ENCODE measurements at regions not wholly inside any gene's neighbourhood (a gene's known extent, or its start where the extent isn't known, plus 50 kb on each side); places are given as distances from the start of the nearest gene placed in this dataset.

- Histone ChIP-seq H3K36me3 (no peaks in the 10 kb centered on the region), H3K27ac (no peak overlapping the region), H3K4me1 (ENCODE audit: low read depth) (no peaks in the 10 kb centered on the region), H3K9me3 (ENCODE audit: low read depth) (no peaks in the 10 kb centered on the region), H3K27me3 (no peaks in the 10 kb centered on the region), H3K4me3 (no peak overlapping the region)
- DNase-seq (ENCODE audit: low read depth in 1 of 2, low spot score in 1 of 2), result no peak
- TF ChIP-seq, protein P1, sequence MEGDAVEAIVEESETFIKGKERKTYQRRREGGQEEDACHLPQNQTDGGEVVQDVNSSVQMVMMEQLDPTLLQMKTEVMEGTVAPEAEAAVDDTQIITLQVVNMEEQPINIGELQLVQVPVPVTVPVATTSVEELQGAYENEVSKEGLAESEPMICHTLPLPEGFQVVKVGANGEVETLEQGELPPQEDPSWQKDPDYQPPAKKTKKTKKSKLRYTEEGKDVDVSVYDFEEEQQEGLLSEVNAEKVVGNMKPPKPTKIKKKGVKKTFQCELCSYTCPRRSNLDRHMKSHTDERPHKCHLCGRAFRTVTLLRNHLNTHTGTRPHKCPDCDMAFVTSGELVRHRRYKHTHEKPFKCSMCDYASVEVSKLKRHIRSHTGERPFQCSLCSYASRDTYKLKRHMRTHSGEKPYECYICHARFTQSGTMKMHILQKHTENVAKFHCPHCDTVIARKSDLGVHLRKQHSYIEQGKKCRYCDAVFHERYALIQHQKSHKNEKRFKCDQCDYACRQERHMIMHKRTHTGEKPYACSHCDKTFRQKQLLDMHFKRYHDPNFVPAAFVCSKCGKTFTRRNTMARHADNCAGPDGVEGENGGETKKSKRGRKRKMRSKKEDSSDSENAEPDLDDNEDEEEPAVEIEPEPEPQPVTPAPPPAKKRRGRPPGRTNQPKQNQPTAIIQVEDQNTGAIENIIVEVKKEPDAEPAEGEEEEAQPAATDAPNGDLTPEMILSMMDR (IDR thresholded peaks at IDR 0.05; ENCODE audit: low read depth, low read length), result no peak
These were observed 120.5 kb downstream of the AQP9 start for GRCh38 chr15:58258501-58259292.

- DNase-seq (ENCODE audit: low read depth in 1 of 2, low spot score in 1 of 2), result no peak
- Histone ChIP-seq H3K4me1 (ENCODE audit: low read depth) (no peaks in the 10 kb centered on the region), H3K9me3 (ENCODE audit: low read depth) (no peaks in the 10 kb centered on the region), H3K27ac (no peak overlapping the region), H3K36me3 (no peaks in the 10 kb centered on the region), H3K27me3 (no peaks in the 10 kb centered on the region), H3K4me3 (no peak overlapping the region)
- TF ChIP-seq, protein P1 (IDR thresholded peaks at IDR 0.05; ENCODE audit: low read depth, low read length), result no peak
These were observed 122.1 kb downstream of the AQP9 start for GRCh38 chr15:58260205-58260724.

- DNase-seq (ENCODE audit: low read depth in 1 of 2, low spot score in 1 of 2), result peak in 1 of 2 donors; percentile 11
- no peaks in the 10 kb centered on the region for H3K4me1 ChIP-seq (ENCODE audit: low read depth)
- H3K4me3 ChIP-seq, result no peak overlapping the region
- H3K27ac ChIP-seq, result no peak overlapping the region
- H3K36me3 ChIP-seq, result no peaks in the 10 kb centered on the region
- H3K9me3 ChIP-seq (ENCODE audit: low read depth), result no peaks in the 10 kb centered on the region
- TF ChIP-seq, protein P1 (IDR thresholded peaks at IDR 0.05; ENCODE audit: low read depth, low read length), result no peak
- H3K27me3 ChIP-seq, result no peaks in the 10 kb centered on the region
These were observed 122.6 kb downstream of the AQP9 start for GRCh38 chr15:58260725-58261267.

DNA sequence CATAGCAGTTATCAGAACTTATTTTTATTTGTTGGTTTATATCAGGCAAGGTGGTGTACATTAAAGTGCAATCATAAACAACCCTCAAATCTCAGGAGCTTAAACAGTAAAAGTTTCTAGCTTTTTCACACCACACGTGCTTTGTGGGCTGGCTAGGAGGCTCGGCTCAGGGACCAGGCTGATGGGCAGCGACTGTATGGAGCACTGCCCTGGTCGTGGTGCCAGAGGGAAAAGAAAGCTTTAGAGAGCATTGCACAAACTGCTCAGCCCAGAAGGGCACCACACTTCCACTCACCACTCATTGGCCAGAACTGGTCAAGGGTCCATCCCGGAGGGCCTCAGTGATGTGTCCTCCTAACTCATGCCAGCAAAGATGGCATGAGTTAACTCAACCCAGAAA, 123.2 kb downstream of the AQP9 start:
- H3K27me3 ChIP-seq, result no peaks in the 10 kb centered on the region
- TF ChIP-seq, protein P1 (IDR thresholded peaks at IDR 0.05; ENCODE audit: low read depth, low read length), result no peak
- no peaks in the 10 kb centered on the region for H3K36me3 ChIP-seq
- DNase-seq (ENCODE audit: low read depth in 1 of 2, low spot score in 1 of 2), result no peak
- no peaks in the 10 kb centered on the region for H3K9me3 ChIP-seq (ENCODE audit: low read depth)
- no peaks in the 10 kb centered on the region for H3K4me1 ChIP-seq (ENCODE audit: low read depth)
- H3K27ac ChIP-seq, result no peak overlapping the region
- H3K4me3 ChIP-seq, result no peak overlapping the region

GRCh38 chr15:58264053-58264971, 126.1 kb downstream of the AQP9 start:
- DNase-seq (ENCODE audit: low read depth in 1 of 2, low spot score in 1 of 2), result no peak
- Histone ChIP-seq H3K4me1 (ENCODE audit: low read depth) (no peaks in the 10 kb centered on the region), H3K27ac (no peak overlapping the region), H3K4me3 (no peak overlapping the region), H3K36me3 (no peaks in the 10 kb centered on the region), H3K9me3 (ENCODE audit: low read depth) (no peaks in the 10 kb centered on the region), H3K27me3 (no peaks in the 10 kb centered on the region)
- TF ChIP-seq, protein P1 (IDR thresholded peaks at IDR 0.05; ENCODE audit: low read depth, low read length), result no peak

All from cardiac muscle cell (in vitro differentiated cells and primary cell).